Esophagus muscularis mucosa (tissue), 2 donors: ENCODE measurements at regions not wholly inside any gene's neighbourhood (a gene's known extent, or its start where the extent isn't known, plus 50 kb on each side); places are given as distances from the start of the nearest gene placed in this dataset.
"Not testable (repeated sequence)": the region's sequence is repeated elsewhere in the genome, so short reads cannot be mapped to it uniquely, and the experiment has no call there.

Experiments used
- POLR2A ChIP-seq: fragments of 450-650 bp; IDR thresholded peaks from one replicate; pipeline ENCODE4 v1.6.1; 2017; ENCODE audit warnings: antibody characterized with exemption, moderate library complexity, mild to moderate bottlenecking, low read depth
- POLR2AphosphoS5 ChIP-seq, 2 donors: sonication (generic); formaldehyde crosslinking; IDR thresholded peaks; one replicate each; pipeline ENCODE4 v1.6.1; 2017; ENCODE audit warnings: antibody characterized with exemption in 2 of 2

GRCh38 chr1:112829691-112830090 is 114.6 kb upstream of the PPM1J start:
- not testable (repeated sequence) for TF ChIP-seq POLR2AphosphoS5 (IDR thresholded peaks at IDR 0.05); POLR2A
